Neural cell (in vitro differentiated cells): ENCODE measurements at regions not wholly inside any gene's neighbourhood (a gene's known extent, or its start where the extent isn't known, plus 50 kb on each side); places are given as distances from the start of the nearest gene placed in this dataset.

Experiments
- CTCF ChIP-seq: fragments of 450-650 bp; IDR thresholded peaks from 2 replicates; pipeline ENCODE4 v1.5.1; 2014; ENCODE audit warnings: antibody characterized with exemption, mild to moderate bottlenecking, moderate library complexity; ENCODE audit not compliant: poor library complexity, severe bottlenecking
- EZH2 ChIP-seq: fragments of 200-600, 300-800 bp; shearing (Covaris generic), sonication (generic); IDR thresholded peaks from 2 replicates; pipeline ENCODE4 v1.6.1; 2014; ENCODE audit warnings: antibody characterized with exemption, low read length, borderline replicate concordance, mild to moderate bottlenecking; ENCODE audit not compliant: insufficient read depth, poor library complexity, severe bottlenecking
- RAD21 ChIP-seq: fragments of 450-650 bp; conservative IDR thresholded peaks from 2 replicates; pipeline ENCODE4 v1.6.1; 2014; ENCODE audit warnings: antibody characterized with exemption, mild to moderate bottlenecking, moderate library complexity

- TF ChIP-seq CTCF (no peak), EZH2 (no peak), RAD21 (no peak)
Observed at GRCh38 chr4:35541888-35542213, 702.5 kb downstream of the ARAP2 start.
